HL-60 (cell line): ENCODE measurements at regions not wholly inside any gene's neighbourhood (a gene's known extent, or its start where the extent isn't known, plus 50 kb on each side); places are given as distances from the start of the nearest gene placed in this dataset.

Source experiments
- DNase-seq, 2 experiments: peaks; one replicate each; pipeline ENCODE4 v3.0.0-alpha.2; 2010 to 2020; ENCODE audit warnings: low read depth in 1 of 2, low spot score in 1 of 2
- H3K27ac ChIP-seq: fragments of 250-450 bp; sonication (Bioruptor Pico); replicated peaks from 2 replicates; pipeline ENCODE4 v1.5.1; 2020; ENCODE audit warnings: mild to moderate bottlenecking, moderate library complexity
- H3K27me3 ChIP-seq: fragments of 250-450 bp; sonication (Bioruptor Pico); 2 replicates; pipeline ENCODE4 v1.5.1; 2021; ENCODE audit warnings: mild to moderate bottlenecking, moderate library complexity; ENCODE audit not compliant: insufficient read depth, poor library complexity, severe bottlenecking
- H3K4me3 ChIP-seq: replicated peaks from 2 replicates; pipeline ENCODE4 v1.5.1; 2011; ENCODE audit warnings: mild to moderate bottlenecking, control low read depth, low read length; ENCODE audit not compliant: insufficient read depth
- CTCF ChIP-seq: IDR thresholded peaks from one replicate; pipeline ENCODE4 v1.5.1; 2011; ENCODE audit warnings: low read length, control low read depth, inconsistent platforms; ENCODE audit not compliant: insufficient read depth
- GABPA ChIP-seq: IDR thresholded peaks from 2 replicates; pipeline ENCODE4 v1.6.1; 2012; ENCODE audit warnings: low read depth
- POLR2AphosphoS5 ChIP-seq: IDR thresholded peaks from 2 replicates; pipeline ENCODE4 v1.6.1; 2012; ENCODE audit warnings: low read depth
- REST ChIP-seq: IDR thresholded peaks from 2 replicates; pipeline ENCODE4 v1.6.1; 2012; ENCODE audit warnings: low read depth; ENCODE audit not compliant: insufficient replicate concordance
- SPI1 ChIP-seq: IDR thresholded peaks from 2 replicates; pipeline ENCODE4 v1.6.1; 2012; ENCODE audit warnings: low read depth, mild to moderate bottlenecking, borderline replicate concordance

- no peak overlapping the region for H3K27ac ChIP-seq
- DNase-seq = no peak
- TF ChIP-seq SPI1 = no peak
- no peak overlapping the region for H3K4me3 ChIP-seq
- no peaks in the 10 kb centered on the region for H3K27me3 ChIP-seq
These were observed 209.6 kb upstream of the DDI1 start for GRCh38 chr11:103826856-103827255.

- no peaks in the 10 kb centered on the region for H3K27me3 ChIP-seq
- TF ChIP-seq GABPA (no peak), POLR2AphosphoS5 (no peak), REST (no peak)
- no peak overlapping the region for H3K27ac ChIP-seq
- H3K4me3 ChIP-seq = no peak overlapping the region
- no peak for DNase-seq
These were observed 206.8 kb upstream of the DDI1 start for GRCh38 chr11:103829596-103829995.

GRCh38 chr11:103830205-103830604 lies 206.2 kb upstream of the DDI1 start:
- Histone ChIP-seq H3K4me3 (no peak overlapping the region), H3K27me3 (no peaks in the 10 kb centered on the region), H3K27ac (no peak overlapping the region)
- DNase-seq = no peak
- TF ChIP-seq REST (no peak), GABPA (no peak), SPI1 (no peak), POLR2AphosphoS5 (no peak), CTCF (no peak)

GRCh38 chr11:103832762-103833161 lies 203.7 kb upstream of the DDI1 start:
- no peak overlapping the region for H3K27ac ChIP-seq
- H3K4me3 ChIP-seq = no peak overlapping the region
- TF ChIP-seq SPI1 = no peak
- TF ChIP-seq POLR2AphosphoS5 = no peak
- TF ChIP-seq REST = no peak
- no peak for TF ChIP-seq GABPA
- no peak for TF ChIP-seq CTCF
- H3K27me3 ChIP-seq = no peaks in the 10 kb centered on the region
- DNase-seq = no peak
